Esophagus muscularis mucosa (tissue), 4 donors: ENCODE measurements at regions not wholly inside any gene's neighbourhood (a gene's known extent, or its start where the extent isn't known, plus 50 kb on each side); places are given as distances from the start of the nearest gene placed in this dataset.

ENCODE experiments used
- DNase-seq: peaks from one replicate; pipeline ENCODE4 v3.0.0-alpha.2; 2017; ENCODE audit errors: extremely low spot score
- H3K27ac ChIP-seq, 4 donors: fragments of 200-600 bp; sonication (generic); replicated peaks in 1 of 4; 1 replicate in 3 of 4; 2 replicates in 1 of 4; pipeline ENCODE4 v1.5.1; 2016 to 2019; ENCODE audit warnings: mild to moderate bottlenecking in 1 of 4
- H3K27me3 ChIP-seq, 4 donors: fragments of 200-600 bp; sonication (generic); one replicate each; pipeline versions ENCODE4 v1.5.1 to v1.6.0; 2016 to 2019
- H3K36me3 ChIP-seq, 4 donors: fragments of 200-600 bp; sonication (generic); one replicate each; pipeline ENCODE4 v1.5.1; 2016 to 2019
- H3K4me1 ChIP-seq, 4 donors: fragments of 200-600 bp; sonication (generic); one replicate each; pipeline ENCODE4 v1.5.1; 2016 to 2019
- H3K4me3 ChIP-seq, 4 donors: fragments of 200-600 bp; sonication (generic); 1 replicate in 2 of 4; 2 replicates in 2 of 4; pipeline ENCODE4 v1.5.1; 2016 to 2019; ENCODE audit warnings: mild to moderate bottlenecking in 4 of 4, moderate library complexity in 1 of 4
- H3K9me3 ChIP-seq, 4 donors: fragments of 200-600 bp; sonication (generic); 1 replicate in 3 of 4; 2 replicates in 1 of 4; pipeline ENCODE4 v1.5.1; 2016 to 2019
- EP300 ChIP-seq: sonication (generic); formaldehyde crosslinking; IDR thresholded peaks from one replicate; pipeline ENCODE4 v1.6.1; 2017; ENCODE audit warnings: antibody characterized with exemption
- POLR2A ChIP-seq: fragments of 450-650 bp; IDR thresholded peaks from one replicate; pipeline ENCODE4 v1.6.1; 2017; ENCODE audit warnings: antibody characterized with exemption, moderate library complexity, mild to moderate bottlenecking, low read depth
- POLR2AphosphoS5 ChIP-seq, 2 donors: sonication (generic); formaldehyde crosslinking; IDR thresholded peaks; one replicate each; pipeline ENCODE4 v1.6.1; 2017; ENCODE audit warnings: antibody characterized with exemption in 2 of 2
- WGBS: methylation state at CpG from one replicate; pipeline ENCODE4 v1.1.5; 2018; 5-methylcytosine and 5-hydroxymethylcytosine counted together
- intact Hi-C: fragments of 100-400 bp; cut with DNase I; formaldehyde crosslinking; loops from one replicate; pipeline ENCODE4 v1.15.1; 2023
- TF ChIP-seq, protein P1 (sequence below), 3 experiments: fragments of 200-600 bp in 2 of 3; fragments of 450-650 bp in 1 of 3; sonication (generic) in 2 of 3; IDR thresholded peaks; one replicate each; pipeline ENCODE4 v1.5.1; 2017 to 2019; ENCODE audit warnings: antibody characterized with exemption in 3 of 3, mild to moderate bottlenecking in 2 of 3, moderate library complexity in 1 of 3

DNA sequence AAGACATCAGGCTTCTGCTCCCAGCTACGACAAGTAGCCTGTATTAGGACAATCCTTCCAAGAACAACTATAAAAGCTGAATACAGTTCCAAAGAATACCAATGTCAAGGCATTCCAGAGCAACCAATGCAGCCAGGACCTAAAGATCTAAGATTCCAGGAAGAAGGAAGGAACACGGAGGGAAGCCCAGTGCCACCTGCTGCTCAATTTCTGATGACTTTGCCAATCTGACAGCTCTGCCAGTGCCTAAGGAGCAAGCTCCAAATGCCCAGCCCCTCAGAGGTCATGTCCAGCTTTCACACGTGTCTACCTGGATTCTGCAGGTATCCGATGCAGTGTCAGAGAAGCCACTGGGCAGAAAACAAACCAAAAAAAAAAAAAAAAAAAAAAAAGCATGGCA lies 164.4 kb downstream of the IRS2 start:
- no peak for DNase-seq

GRCh38 chr13:109615721-109616420 lies 170.5 kb downstream of the IRS2 start:
- WGBS = 71% methylated on average over 8 of the region's 8 CpGs
- no peak overlapping the region for H3K4me3 ChIP-seq
- TF ChIP-seq POLR2AphosphoS5 (IDR thresholded peaks at IDR 0.05) (no peak), POLR2A (no peak), EP300 (no peak)
- TF ChIP-seq, protein P1, sequence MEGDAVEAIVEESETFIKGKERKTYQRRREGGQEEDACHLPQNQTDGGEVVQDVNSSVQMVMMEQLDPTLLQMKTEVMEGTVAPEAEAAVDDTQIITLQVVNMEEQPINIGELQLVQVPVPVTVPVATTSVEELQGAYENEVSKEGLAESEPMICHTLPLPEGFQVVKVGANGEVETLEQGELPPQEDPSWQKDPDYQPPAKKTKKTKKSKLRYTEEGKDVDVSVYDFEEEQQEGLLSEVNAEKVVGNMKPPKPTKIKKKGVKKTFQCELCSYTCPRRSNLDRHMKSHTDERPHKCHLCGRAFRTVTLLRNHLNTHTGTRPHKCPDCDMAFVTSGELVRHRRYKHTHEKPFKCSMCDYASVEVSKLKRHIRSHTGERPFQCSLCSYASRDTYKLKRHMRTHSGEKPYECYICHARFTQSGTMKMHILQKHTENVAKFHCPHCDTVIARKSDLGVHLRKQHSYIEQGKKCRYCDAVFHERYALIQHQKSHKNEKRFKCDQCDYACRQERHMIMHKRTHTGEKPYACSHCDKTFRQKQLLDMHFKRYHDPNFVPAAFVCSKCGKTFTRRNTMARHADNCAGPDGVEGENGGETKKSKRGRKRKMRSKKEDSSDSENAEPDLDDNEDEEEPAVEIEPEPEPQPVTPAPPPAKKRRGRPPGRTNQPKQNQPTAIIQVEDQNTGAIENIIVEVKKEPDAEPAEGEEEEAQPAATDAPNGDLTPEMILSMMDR (IDR thresholded peaks at IDR 0.05) = no peak

More for the DNA sequence above, 164.4 kb downstream of the IRS2 start:
- H3K4me3 ChIP-seq = no peak overlapping the region
- no peaks in the 10 kb centered on the region for H3K9me3 ChIP-seq
- no peaks in the 10 kb centered on the region for H3K27me3 ChIP-seq
- H3K27ac ChIP-seq = no peak overlapping the region
- whole genome bisulfite sequencing = 92% methylated on average over 4 of the region's 4 CpGs
- intact Hi-C loops = no loop called here
- H3K36me3 ChIP-seq = no peaks in the 10 kb centered on the region
- H3K4me1 ChIP-seq = no peaks in the 10 kb centered on the region
- TF ChIP-seq POLR2AphosphoS5 (IDR thresholded peaks at IDR 0.05) (no peak), EP300 (no peak), POLR2A (no peak)
- TF ChIP-seq, protein P1 (IDR thresholded peaks at IDR 0.05) = no peak

DNA sequence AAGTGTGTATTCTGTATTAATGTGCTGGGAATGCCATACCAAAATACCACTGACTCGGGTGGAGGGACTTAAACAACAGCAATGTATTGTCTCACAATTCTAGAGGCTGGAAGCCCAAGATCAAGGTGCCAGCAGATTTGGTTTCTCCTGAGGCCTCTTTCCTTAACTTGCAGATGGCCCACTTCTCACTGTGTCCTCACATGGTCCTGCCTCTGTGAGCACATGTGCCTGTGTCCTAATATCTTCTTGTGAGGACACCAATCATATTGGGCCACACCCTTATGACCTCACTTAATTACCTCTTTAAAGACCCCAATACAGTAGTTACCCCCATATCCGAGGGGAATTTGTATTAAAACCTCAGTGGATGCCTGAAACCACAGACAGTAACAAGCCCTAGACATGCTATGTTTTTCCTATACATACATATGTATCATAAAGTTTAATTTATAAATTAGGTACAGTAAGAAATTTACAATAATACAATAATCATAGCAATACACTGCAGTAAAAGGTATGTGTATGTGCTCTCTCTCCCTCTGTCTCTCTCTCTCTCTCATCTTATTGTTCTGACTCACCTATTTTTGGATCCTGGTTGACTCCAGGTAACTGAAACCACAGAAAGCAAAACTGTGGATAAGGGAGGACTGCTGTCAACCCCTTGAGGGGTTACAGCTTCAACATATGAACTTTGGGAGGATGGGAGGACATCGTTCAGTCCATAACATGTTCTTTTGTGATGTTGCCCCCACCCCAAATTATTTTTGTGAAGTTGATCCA lies 174.3 kb downstream of the IRS2 start:
- WGBS = 71% methylated on average over 3 of the region's 3 CpGs

More at GRCh38 chr13:109615721-109616420, 170.5 kb downstream of the IRS2 start:
- DNase-seq = no peak
- no peak overlapping the region for H3K27ac ChIP-seq
- intact Hi-C loops = no loop called here
- no peaks in the 10 kb centered on the region for H3K36me3 ChIP-seq
- no peaks in the 10 kb centered on the region for H3K27me3 ChIP-seq
- no peaks in the 10 kb centered on the region for H3K9me3 ChIP-seq
- H3K4me1 ChIP-seq = no peaks in the 10 kb centered on the region

GRCh38 chr13:109610517-109610916 lies 175.9 kb downstream of the IRS2 start:
- H3K27me3 ChIP-seq = no peaks in the 10 kb centered on the region
- H3K4me3 ChIP-seq = no peak overlapping the region
- DNase-seq = no peak
- TF ChIP-seq, protein P1 (IDR thresholded peaks at IDR 0.05) = peak in 1 of 3 experiments; percentile 28
- no peak for TF ChIP-seq POLR2A
- H3K9me3 ChIP-seq = no peaks in the 10 kb centered on the region
- 75% methylated on average over 4 of the region's 4 CpGs for WGBS
- intact Hi-C loops = no loop called here
- H3K27ac ChIP-seq = no peak overlapping the region
- no peaks in the 10 kb centered on the region for H3K4me1 ChIP-seq
- no peaks in the 10 kb centered on the region for H3K36me3 ChIP-seq

More for the DNA sequence above, 174.3 kb downstream of the IRS2 start:
- H3K27me3 ChIP-seq = no peaks in the 10 kb centered on the region
- no peaks in the 10 kb centered on the region for H3K4me1 ChIP-seq
- TF ChIP-seq, protein P1 (IDR thresholded peaks at IDR 0.05) = no peak
- TF ChIP-seq POLR2A (no peak), EP300 (no peak), POLR2AphosphoS5 (IDR thresholded peaks at IDR 0.05) (no peak)
- H3K9me3 ChIP-seq = no peaks in the 10 kb centered on the region
- no peak overlapping the region for H3K27ac ChIP-seq
- no peak for DNase-seq
- H3K4me3 ChIP-seq = no peak overlapping the region
- intact Hi-C loops = no loop called here
- H3K36me3 ChIP-seq = no peaks in the 10 kb centered on the region
